ENCODE measurements at regions not wholly inside any gene's neighbourhood (a gene's known extent, or its start where the extent isn't known, plus 50 kb on each side); places are given as distances from the start of the nearest gene placed in this dataset.

GRCh38 chr2:223225266-223225665 is 173.3 kb downstream of the KCNE4 start:
- DNase-seq (ENCODE audit: low read depth): no peak

- DNase-seq (ENCODE audit: low read depth): no peak
Observed at GRCh38 chr2:223226264-223226663, 174.3 kb downstream of the KCNE4 start.

- DNase-seq (ENCODE audit: low read depth): peak; percentile 23
Observed at GRCh38 chr2:223227338-223227737, 175.3 kb downstream of the KCNE4 start.

GRCh38 chr2:223228871-223229270 is 176.9 kb downstream of the KCNE4 start:
- no peak for DNase-seq (ENCODE audit: low read depth)

GRCh38 chr2:223230352-223230751 is 178.4 kb downstream of the KCNE4 start:
- peak; percentile 71 for DNase-seq (ENCODE audit: low read depth)

GRCh38 chr2:223232285-223232684 is 180.3 kb downstream of the KCNE4 start:
- no peak for DNase-seq (ENCODE audit: low read depth)

GRCh38 chr2:223232896-223233295 is 180.9 kb downstream of the KCNE4 start:
- peak; percentile 12 for DNase-seq (ENCODE audit: low read depth)

- peak; percentile 81 for DNase-seq (ENCODE audit: low read depth)
Observed at GRCh38 chr2:223235986-223236385, 184.0 kb downstream of the KCNE4 start.

- DNase-seq (ENCODE audit: low read depth): peak; percentile 54
Observed at GRCh38 chr2:223238301-223238700, 186.3 kb downstream of the KCNE4 start.

GRCh38 chr2:223243233-223243632 is 191.2 kb downstream of the KCNE4 start:
- no peak for DNase-seq (ENCODE audit: low read depth)

- DNase-seq (ENCODE audit: low read depth): peak; percentile 45
Observed at GRCh38 chr2:223247136-223247535, 195.1 kb downstream of the KCNE4 start.

GRCh38 chr2:223251656-223252229 is 199.8 kb downstream of the KCNE4 start:
- DNase-seq (ENCODE audit: low read depth): no peak

GRCh38 chr2:223260681-223261080 is 208.7 kb downstream of the KCNE4 start:
- DNase-seq (ENCODE audit: low read depth): peak; percentile 58

GRCh38 chr2:223262946-223263345 is 211.0 kb downstream of the KCNE4 start:
- DNase-seq (ENCODE audit: low read depth): peak; percentile 67

- DNase-seq (ENCODE audit: low read depth): no peak
Observed at GRCh38 chr2:223264541-223265193, 212.7 kb downstream of the KCNE4 start.

- no peak for DNase-seq (ENCODE audit: low read depth)
Observed at GRCh38 chr2:223267160-223267951, 215.4 kb downstream of the KCNE4 start.

- peak; percentile 17 for DNase-seq (ENCODE audit: low read depth)
Observed at GRCh38 chr2:223269386-223269785, 217.4 kb downstream of the KCNE4 start.

- no peak for DNase-seq (ENCODE audit: low read depth)
Observed at GRCh38 chr2:223270548-223270947, 218.6 kb downstream of the KCNE4 start.

- no peak for DNase-seq (ENCODE audit: low read depth)
Observed at GRCh38 chr2:223273995-223274394, 222.0 kb downstream of the KCNE4 start.

GRCh38 chr2:223282221-223282620 is 230.2 kb downstream of the KCNE4 start:
- no peak for DNase-seq (ENCODE audit: low read depth)

GRCh38 chr2:223283329-223283728 is 231.3 kb downstream of the KCNE4 start:
- no peak for DNase-seq (ENCODE audit: low read depth)

GRCh38 chr2:223283771-223284170 is 231.8 kb downstream of the KCNE4 start:
- DNase-seq (ENCODE audit: low read depth): no peak

Data from EH (cell line).